NCI-H1105 (cell line): ENCODE measurements at regions not wholly inside any gene's neighbourhood (a gene's known extent, or its start where the extent isn't known, plus 50 kb on each side); places are given as distances from the start of the nearest gene placed in this dataset.

Source experiments
- DNase-seq: peaks from one replicate; lab custom pipeline; 2025; lab: John Stamatoyannopoulos, UW

DNA sequence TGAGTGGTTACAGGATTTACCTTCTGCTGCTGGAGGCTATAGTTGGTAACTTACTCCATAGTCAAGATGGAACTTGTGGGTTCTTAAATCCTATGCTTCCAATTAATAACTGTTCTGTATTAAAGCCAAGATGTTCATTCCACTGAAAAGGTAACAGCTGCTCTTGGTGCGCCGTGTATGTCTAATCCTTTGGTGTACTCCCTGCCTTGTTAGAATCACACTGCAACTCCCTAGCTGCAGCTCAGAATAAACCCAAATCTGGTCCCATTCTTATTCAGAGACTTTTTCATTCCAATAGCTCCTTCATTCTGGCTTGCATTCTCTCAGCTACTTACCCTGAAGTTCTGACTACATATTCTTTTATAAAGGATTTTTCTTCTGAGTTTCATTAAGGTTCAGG is 1355.5 kb downstream of the MAT2B start:
- DNase-seq = no peak

- DNase-seq = no peak
These were observed 1356.2 kb downstream of the MAT2B start for GRCh38 chr5:164861610-164862009.

DNA sequence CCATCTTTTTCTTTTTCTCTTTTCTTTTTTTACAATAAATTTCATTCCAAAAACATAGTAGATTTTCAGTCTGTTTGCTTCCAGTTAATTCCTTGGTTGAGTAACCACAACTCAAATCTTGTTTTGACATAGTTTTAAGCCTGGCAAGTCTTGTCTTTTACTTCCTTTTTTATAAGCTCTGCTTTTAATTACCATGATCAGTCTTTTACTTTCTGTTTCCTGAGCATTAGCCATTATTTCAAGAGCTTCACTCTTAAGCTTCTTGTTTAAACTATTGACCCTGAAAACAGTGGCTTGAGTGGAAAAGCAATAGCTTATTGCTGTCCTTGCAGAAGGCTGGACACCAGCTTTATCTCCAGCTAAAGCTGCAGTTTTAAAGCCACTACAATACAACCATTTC is 1363.3 kb downstream of the MAT2B start:
- DNase-seq = no peak

GRCh38 chr5:164869325-164869724 is 1363.9 kb downstream of the MAT2B start:
- no peak for DNase-seq

- DNase-seq = no peak
These were observed 1371.4 kb downstream of the MAT2B start for GRCh38 chr5:164876793-164877192.

- no peak for DNase-seq
These were observed 1376.0 kb downstream of the MAT2B start for GRCh38 chr5:164881442-164881841.

DNA sequence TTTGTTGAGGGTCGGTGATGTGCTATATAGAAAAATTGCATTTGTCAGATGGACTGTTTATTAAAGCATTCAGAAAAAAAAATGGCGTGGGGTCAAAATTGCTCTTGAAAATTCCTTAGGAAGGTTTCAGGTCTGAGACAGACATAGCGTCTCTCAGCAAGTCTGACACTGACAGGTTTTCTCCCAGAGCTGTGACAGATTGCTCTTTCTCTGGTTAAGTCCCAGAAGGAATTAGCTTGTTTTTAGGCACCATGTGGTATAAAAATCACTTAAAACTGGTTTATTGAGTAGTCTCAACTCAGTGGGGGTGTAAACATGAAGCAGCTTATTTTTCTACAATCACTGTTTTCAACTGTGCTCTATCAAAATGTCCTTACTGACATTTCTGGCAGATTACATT is 1379.8 kb downstream of the MAT2B start:
- DNase-seq = no peak

GRCh38 chr5:164893071-164893470 is 1387.7 kb downstream of the MAT2B start:
- DNase-seq = no peak

GRCh38 chr5:164898705-164899104 is 1393.3 kb downstream of the MAT2B start:
- no peak for DNase-seq

- DNase-seq = no peak
These were observed 1404.3 kb downstream of the MAT2B start for GRCh38 chr5:164909673-164910072.

DNA sequence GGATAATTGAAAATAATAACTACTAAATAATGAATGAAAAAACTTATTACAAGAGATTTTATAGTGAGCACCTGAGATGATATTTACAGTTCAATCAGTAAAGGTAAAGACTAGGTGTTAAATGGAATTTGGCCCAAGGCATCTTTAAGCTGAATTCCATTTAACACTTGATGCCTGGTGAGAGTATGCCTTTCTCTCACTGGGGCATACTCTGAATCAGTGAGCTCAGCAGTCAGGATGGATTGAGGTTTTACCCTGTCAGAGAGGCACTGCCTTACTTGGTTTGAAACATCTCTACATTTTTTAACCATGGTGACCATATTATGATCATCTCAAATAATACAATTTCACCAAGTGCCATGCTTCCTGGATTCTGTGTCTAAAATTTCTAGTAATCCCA is 1416.3 kb downstream of the MAT2B start:
- DNase-seq = no peak

GRCh38 chr5:164934039-164934438 is 1428.6 kb downstream of the MAT2B start:
- DNase-seq = no peak

DNA sequence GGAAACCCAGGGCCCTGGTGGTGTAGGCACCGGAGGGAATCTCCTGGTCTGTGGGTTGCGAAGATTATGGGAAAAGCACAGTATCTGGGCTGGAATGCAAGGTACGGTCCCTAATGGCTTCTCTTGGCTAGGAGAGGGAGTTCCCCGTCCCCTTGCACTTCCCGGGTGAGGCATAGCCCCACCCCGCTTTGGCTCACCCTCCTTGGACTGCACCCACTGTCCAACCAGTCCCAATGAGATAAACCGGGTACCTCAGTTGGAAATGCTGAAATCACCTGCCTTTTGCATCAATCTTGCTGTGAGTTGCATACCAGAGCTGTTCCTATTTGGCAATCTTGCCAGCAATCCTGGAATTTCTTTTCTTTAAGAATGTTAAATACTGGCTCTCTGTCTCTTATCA is 1429.1 kb downstream of the MAT2B start:
- DNase-seq = no peak

DNA sequence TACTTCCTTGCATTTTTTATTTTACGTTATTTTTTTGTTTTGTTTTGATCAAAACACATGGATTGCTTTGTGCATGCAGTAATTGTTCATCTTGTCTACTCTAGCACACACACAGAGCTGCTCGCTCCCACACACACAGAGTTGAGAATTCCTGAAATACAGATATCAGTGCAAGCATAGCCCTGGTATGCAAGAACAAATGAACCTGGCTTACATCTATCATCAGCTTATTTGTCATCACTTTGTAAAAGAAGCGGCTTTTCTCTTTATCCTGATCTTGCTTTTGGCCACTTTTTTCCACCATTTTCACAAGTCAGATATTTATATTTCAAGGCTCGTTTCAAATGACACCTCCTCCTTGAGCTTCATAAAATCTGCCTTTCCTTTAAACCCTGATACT is 1435.7 kb downstream of the MAT2B start:
- DNase-seq = no peak

GRCh38 chr5:164950927-164951326 is 1445.5 kb downstream of the MAT2B start:
- no peak for DNase-seq

DNA sequence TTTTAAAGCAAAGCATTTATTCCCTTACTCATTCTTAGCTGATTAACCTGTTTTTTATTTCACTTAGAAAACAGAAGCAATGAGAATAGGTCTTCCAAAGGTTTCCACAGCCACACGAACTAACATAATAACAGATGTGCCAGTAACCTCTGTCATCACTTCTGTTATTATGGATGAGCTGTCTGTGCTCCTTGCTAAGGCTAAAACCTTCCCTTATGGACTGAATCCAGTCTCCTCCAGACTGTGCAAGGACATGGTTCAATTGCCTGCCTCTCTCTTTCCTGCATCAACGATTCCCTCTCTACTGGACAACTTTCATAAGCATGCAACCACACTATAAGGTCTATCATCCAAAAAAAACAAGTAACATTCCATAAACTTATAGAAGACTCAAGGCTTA is 1446.2 kb downstream of the MAT2B start:
- no peak for DNase-seq

DNA sequence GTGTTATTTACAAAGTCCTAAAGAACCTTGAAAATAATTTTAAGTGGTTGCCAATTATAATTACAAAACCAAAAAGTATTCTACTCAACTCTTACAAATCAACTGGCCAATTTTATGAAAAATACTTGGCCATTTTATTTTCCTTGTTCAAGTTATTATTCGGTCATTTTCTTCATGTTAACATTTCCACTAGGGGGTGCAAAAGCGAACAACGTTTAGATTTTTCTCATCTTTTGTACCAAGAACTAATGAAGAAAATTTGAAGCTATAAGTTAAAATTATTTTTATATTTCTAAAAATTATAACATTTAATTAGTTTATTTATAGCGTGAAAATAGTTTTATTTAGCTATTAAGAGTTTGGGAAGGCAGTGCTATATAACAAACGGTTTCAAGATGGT is 1453.3 kb downstream of the MAT2B start:
- no peak for DNase-seq

DNA sequence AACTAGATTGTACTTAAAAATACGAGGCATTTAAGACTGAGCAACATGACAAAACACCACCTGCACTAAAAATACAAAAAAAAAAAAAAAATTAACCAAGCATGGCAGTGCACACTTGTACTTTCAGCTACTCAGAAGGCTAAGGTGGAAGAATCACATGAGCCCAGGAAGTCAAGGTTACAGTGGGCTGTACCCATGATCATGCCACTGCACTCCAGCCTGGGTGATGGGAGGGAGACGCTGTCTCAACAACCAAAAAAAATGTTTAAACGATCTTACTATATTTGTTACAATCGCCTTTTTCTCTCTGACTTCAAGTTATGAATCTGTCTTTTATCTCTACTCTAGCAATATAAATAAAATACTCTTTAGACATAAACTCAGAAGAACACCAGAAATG is 1454.3 kb downstream of the MAT2B start:
- no peak for DNase-seq

GRCh38 chr5:164962329-164962961 is 1457.0 kb downstream of the MAT2B start:
- DNase-seq = no peak

DNA sequence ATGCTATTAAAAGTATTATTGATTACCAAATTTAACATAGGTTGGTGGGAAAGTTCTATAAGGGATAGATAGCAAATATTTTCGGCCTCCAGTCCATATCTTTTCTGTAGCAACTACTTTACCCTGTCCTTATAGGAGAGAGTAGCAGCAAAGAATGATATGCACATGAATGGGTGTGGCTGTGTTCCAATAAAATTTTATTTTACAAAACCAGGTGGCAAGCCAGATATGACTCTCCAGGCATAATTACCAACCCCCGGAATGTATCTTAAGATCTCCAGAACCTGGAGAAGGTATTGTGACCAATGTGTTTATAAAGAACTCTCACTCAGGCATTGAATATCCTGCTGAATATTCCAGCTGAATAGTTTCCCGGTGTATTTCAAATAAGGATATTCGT is 1461.2 kb downstream of the MAT2B start:
- no peak for DNase-seq

GRCh38 chr5:164967354-164967753 is 1461.9 kb downstream of the MAT2B start:
- DNase-seq = no peak

GRCh38 chr5:164972973-164973372 is 1467.6 kb downstream of the MAT2B start:
- DNase-seq = no peak

GRCh38 chr5:164975986-164976385 is 1470.6 kb downstream of the MAT2B start:
- no peak for DNase-seq

DNA sequence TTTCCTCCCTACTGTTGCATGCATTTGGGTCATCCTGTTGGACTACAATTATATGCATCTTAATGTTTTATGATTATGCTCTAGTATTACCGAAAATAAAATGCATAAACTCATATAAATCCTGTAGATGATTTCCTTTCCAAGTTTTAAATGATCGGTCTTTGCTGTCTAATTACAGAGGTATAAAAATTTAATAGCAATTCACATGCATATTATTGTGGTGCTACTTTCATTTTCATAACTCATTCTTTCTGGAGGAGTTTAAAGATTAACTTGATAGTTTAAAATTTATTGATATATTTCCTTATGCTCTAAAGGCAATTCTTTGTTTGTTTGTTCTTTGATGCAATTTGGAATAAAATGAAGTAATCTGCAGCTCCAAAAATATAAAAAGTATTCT is 1475.1 kb downstream of the MAT2B start:
- no peak for DNase-seq

DNA sequence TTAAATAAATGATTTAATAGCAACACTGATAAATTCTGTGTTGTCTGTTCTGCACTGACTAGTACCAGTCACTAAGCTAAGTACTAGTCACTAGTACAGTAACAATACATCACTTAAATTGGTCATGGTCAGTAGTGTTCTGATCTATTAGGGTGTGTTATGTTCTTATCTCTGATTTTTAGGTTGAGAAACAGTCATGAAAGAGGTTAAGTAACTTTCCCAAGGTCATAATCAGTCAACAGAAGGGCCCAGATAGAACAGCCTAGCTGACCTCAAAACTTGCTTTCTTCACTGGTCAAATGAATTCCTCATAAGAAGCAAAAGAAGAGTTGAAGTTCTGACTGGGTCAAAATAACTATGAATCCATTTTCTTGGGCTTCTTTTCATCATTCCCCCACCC is 1492.7 kb downstream of the MAT2B start:
- no peak for DNase-seq
